GM23338 (cell line): ENCODE measurements at regions not wholly inside any gene's neighbourhood (a gene's known extent, or its start where the extent isn't known, plus 50 kb on each side); places are given as distances from the start of the nearest gene placed in this dataset.
A peak's percentile ranks its signal among the peaks of the same experiment; 100 is the strongest.

Source experiments
- ATAC-seq: fragments of 200-7000 bp; cut with Tn5 transposase; 3 replicates; pipeline ENCODE4 v1.9.1; 2020
- DNase-seq: peaks from one replicate; pipeline ENCODE4 v3.0.0-alpha.2; 2015; ENCODE audit warnings: low spot score
- H2AFZ ChIP-seq: fragments of 200-600 bp; sonication (generic); 2 replicates; pipeline ENCODE4 v1.8.0; 2016; ENCODE audit warnings: antibody characterized with exemption, mild to moderate bottlenecking, moderate library complexity
- H3F3A ChIP-seq: fragments of 200-600 bp; sonication (generic); replicated peaks from 2 replicates; pipeline ENCODE4 v1.8.0; 2017; ENCODE audit warnings: antibody characterized with exemption, mixed run types, low read depth
- H3K27ac ChIP-seq: fragments of 200-600 bp; sonication (generic); 2 replicates; pipeline ENCODE4 v1.6.1; 2016; ENCODE audit warnings: low read depth
- H3K27me3 ChIP-seq: fragments of 200-600 bp; sonication (generic); 2 replicates; pipeline ENCODE4 v1.8.0; 2016; ENCODE audit warnings: mild to moderate bottlenecking, mixed run types, moderate library complexity; ENCODE audit not compliant: insufficient read depth
- H3K36me3 ChIP-seq: fragments of 200-600 bp; sonication (generic); 2 replicates; pipeline ENCODE4 v1.8.0; 2016; ENCODE audit warnings: mild to moderate bottlenecking; ENCODE audit not compliant: insufficient read depth
- H3K4me1 ChIP-seq: fragments of 200-600 bp; sonication (generic); 2 replicates; pipeline ENCODE4 v1.8.0; 2016; ENCODE audit warnings: mild to moderate bottlenecking, moderate library complexity; ENCODE audit not compliant: insufficient read depth
- H3K4me2 ChIP-seq: fragments of 200-600 bp; sonication (generic); 2 replicates; pipeline ENCODE4 v1.7.1; 2017; ENCODE audit warnings: mixed run types
- H3K4me3 ChIP-seq: fragments of 200-600 bp; sonication (generic); 2 replicates; pipeline ENCODE4 v1.6.1; 2016; ENCODE audit warnings: mixed run types
- H3K79me2 ChIP-seq: fragments of 200-600 bp; sonication (generic); replicated peaks from 2 replicates; pipeline ENCODE4 v1.8.0; 2017; ENCODE audit warnings: mild to moderate bottlenecking; ENCODE audit not compliant: insufficient read depth
- H3K9me2 ChIP-seq: fragments of 200-600 bp; sonication (generic); 2 replicates; pipeline ENCODE4 v1.8.0; 2017; ENCODE audit not compliant: insufficient read depth
- H4K20me1 ChIP-seq: fragments of 200-600 bp; sonication (generic); replicated peaks from 2 replicates; pipeline ENCODE4 v1.8.0; 2017; ENCODE audit warnings: mild to moderate bottlenecking; ENCODE audit not compliant: insufficient read depth
- H3K27ac Mint-ChIP-seq: 2 replicates; pipeline ENCODE4 v1.8.0; 2020; ENCODE audit warnings: inconsistent platforms, mild to moderate bottlenecking, moderate library complexity, mixed read lengths
- H3K27me3 Mint-ChIP-seq: 3 replicates; pipeline ENCODE4 v1.8.0; 2022; ENCODE audit warnings: low read depth, mild to moderate bottlenecking, moderate library complexity, mixed read lengths, inconsistent platforms; ENCODE audit not compliant: insufficient read depth, poor library complexity
- H3K36me3 Mint-ChIP-seq: 3 replicates; pipeline ENCODE4 v1.8.0; 2021; ENCODE audit warnings: low read depth, mild to moderate bottlenecking, inconsistent platforms, moderate library complexity, mixed read lengths
- H3K4me1 Mint-ChIP-seq: 3 replicates; pipeline ENCODE4 v1.8.0; 2020; ENCODE audit warnings: mild to moderate bottlenecking, inconsistent platforms, mixed read lengths
- H3K4me3 Mint-ChIP-seq: 3 replicates; pipeline ENCODE4 v1.8.0; 2021; ENCODE audit warnings: moderate library complexity, mild to moderate bottlenecking, inconsistent platforms, mixed read lengths
- H3K9me3 Mint-ChIP-seq: 3 replicates; pipeline ENCODE4 v1.8.0; 2020; ENCODE audit warnings: moderate library complexity, mild to moderate bottlenecking, inconsistent platforms, mixed read lengths
- CREB1 ChIP-seq: fragments of 250-450 bp; sonication (Bioruptor Pico); IDR thresholded peaks from 2 replicates; pipeline ENCODE4 v1.5.0; 2020; ENCODE audit warnings: low read depth, mild to moderate bottlenecking, moderate library complexity
- CTCF ChIP-seq, 2 experiments: fragments of 200-600 bp in 1 of 2; sonication (generic) in 1 of 2; conservative IDR thresholded peaks; 2 replicates each; pipeline versions ENCODE4 v1.5.1 to v1.6.1; 2016 to 2017; ENCODE audit warnings: antibody characterized with exemption in 2 of 2, low read depth in 2 of 2, mild to moderate bottlenecking in 2 of 2, moderate library complexity in 1 of 2
- ETS1 ChIP-seq: IDR thresholded peaks from 2 replicates; pipeline ENCODE4 v1.6.1; 2016; ENCODE audit warnings: antibody characterized with exemption
- EZH2 ChIP-seq: fragments of 200-600 bp; sonication (generic); IDR thresholded peaks from one replicate; pipeline ENCODE4 v1.8.0; 2017; ENCODE audit warnings: antibody characterized with exemption, mild to moderate bottlenecking, low read depth; ENCODE audit not compliant: unreplicated experiment
- EZH2phosphoT487 ChIP-seq: fragments of 200-600 bp; sonication (generic); IDR thresholded peaks from one replicate; pipeline ENCODE4 v1.8.1; 2018; ENCODE audit warnings: antibody characterized with exemption; ENCODE audit not compliant: unreplicated experiment
- JUNB ChIP-seq: IDR thresholded peaks from one replicate; pipeline ENCODE4 v1.6.1; 2016; ENCODE audit warnings: antibody characterized with exemption; ENCODE audit not compliant: unreplicated experiment
- NANOG ChIP-seq: IDR thresholded peaks from 2 replicates; pipeline ENCODE4 v1.6.1; 2016; ENCODE audit warnings: antibody characterized with exemption, borderline replicate concordance
- POLR2AphosphoS5 ChIP-seq: IDR thresholded peaks from 2 replicates; pipeline ENCODE4 v1.6.1; 2016; ENCODE audit warnings: antibody characterized with exemption, low read depth
- REST ChIP-seq: IDR thresholded peaks from one replicate; pipeline ENCODE4 v1.6.1; 2018; ENCODE audit warnings: antibody characterized with exemption; ENCODE audit not compliant: unreplicated experiment
- STAT1 ChIP-seq: IDR thresholded peaks from one replicate; pipeline ENCODE4 v1.6.1; 2016; ENCODE audit warnings: antibody characterized with exemption; ENCODE audit not compliant: unreplicated experiment
- ZNF114 ChIP-seq: fragments of 250-450 bp; sonication (Bioruptor Pico); IDR thresholded peaks from 2 replicates; pipeline ENCODE4 v1.5.0; 2020; ENCODE audit warnings: mild to moderate bottlenecking, moderate library complexity
- ZNF331 ChIP-seq: fragments of 250-450 bp; sonication (Bioruptor Pico); IDR thresholded peaks from 2 replicates; pipeline ENCODE4 v1.5.0; 2020; ENCODE audit warnings: low read depth, mild to moderate bottlenecking, moderate library complexity
- ZNF462 ChIP-seq: fragments of 250-450 bp; sonication (Bioruptor Pico); IDR thresholded peaks from 2 replicates; pipeline ENCODE4 v1.5.0; 2020; ENCODE audit warnings: mild to moderate bottlenecking, moderate library complexity

GRCh38 chr4:108445716-108446115, 174.7 kb upstream of the RPL34 start:
- Mint-ChIP-seq H3K36me3 (no peaks in the 10 kb centered on the region), H3K4me3 (no peak overlapping the region), H3K27ac (no peak overlapping the region)

More at GRCh38 chr4:108445716-108446115, 174.7 kb upstream of the RPL34 start:
- Histone ChIP-seq H3F3A (no peaks in the 10 kb centered on the region), H3K9me2 (no peaks in the 10 kb centered on the region), H3K79me2 (no peaks in the 10 kb centered on the region), H3K4me1 (no peaks in the 10 kb centered on the region), H3K36me3 (no peaks in the 10 kb centered on the region), H3K27me3 (no peaks in the 10 kb centered on the region), H3K4me3 (no peak overlapping the region), H3K27ac (no peak overlapping the region), H3K4me2 (no peak overlapping the region), H4K20me1 (no peaks in the 10 kb centered on the region), H2AFZ (0 out of 2 replicates have a peak overlapping the region, but pooled peaks have one; percentile 6)
- no peak for ATAC-seq
- Mint-ChIP-seq H3K27me3 (peaks cover 5% of the 10 kb centered on the region), H3K9me3 (peaks cover 9% of the 10 kb centered on the region), H3K4me1 (no peaks in the 10 kb centered on the region)
- DNase-seq: no peak
- TF ChIP-seq REST (no peak), NANOG (no peak), CREB1 (CRISPR knock-in tag) (no peak), POLR2AphosphoS5 (no peak), CTCF (conservative IDR thresholded peaks at IDR 0.05; ENCODE audit: low read depth in 2 of 2) (no peak), JUNB (no peak), EZH2 (no peak), STAT1 (no peak), ZNF462 (CRISPR knock-in tag) (no peak), ZNF331 (no peak), ZNF114 (CRISPR knock-in tag) (no peak), ETS1 (no peak), EZH2phosphoT487 (no peak)
